ENCODE measurements at regions not wholly inside any gene's neighbourhood (a gene's known extent, or its start where the extent isn't known, plus 50 kb on each side); places are given as distances from the start of the nearest gene placed in this dataset.

GRCh38 chr2:51409920-51410319 lies 378.0 kb upstream of the NRXN1 start:
- no peak for DNase-seq

GRCh38 chr2:51404226-51404625 lies 372.3 kb upstream of the NRXN1 start:
- no peak for DNase-seq

GRCh38 chr2:51401546-51401945 lies 369.6 kb upstream of the NRXN1 start:
- DNase-seq, result no peak

GRCh38 chr2:51387235-51387634 lies 355.3 kb upstream of the NRXN1 start:
- no peak for DNase-seq

GRCh38 chr2:51379997-51380396 lies 348.1 kb upstream of the NRXN1 start:
- DNase-seq, result no peak

GRCh38 chr2:51368250-51368649 lies 336.3 kb upstream of the NRXN1 start:
- DNase-seq, result no peak

GRCh38 chr2:51350100-51350499 lies 318.2 kb upstream of the NRXN1 start:
- DNase-seq, result no peak

GRCh38 chr2:51344886-51345285 lies 313.0 kb upstream of the NRXN1 start:
- DNase-seq, result no peak

GRCh38 chr2:51335087-51336058 lies 303.4 kb upstream of the NRXN1 start:
- no peak for DNase-seq

- no peak for DNase-seq
These were observed 297.6 kb upstream of the NRXN1 start for GRCh38 chr2:51329512-51329911.

- peak in 1 of 3 experiments; percentile 33 for DNase-seq
These were observed 292.1 kb upstream of the NRXN1 start for GRCh38 chr2:51324051-51324450.

GRCh38 chr2:51322613-51323012 lies 290.7 kb upstream of the NRXN1 start:
- no peak for DNase-seq

- DNase-seq, result no peak
These were observed 272.4 kb upstream of the NRXN1 start for GRCh38 chr2:51304311-51304710.

GRCh38 chr2:51301381-51301780 lies 269.4 kb upstream of the NRXN1 start:
- no peak for DNase-seq

- no peak for DNase-seq
These were observed 267.4 kb upstream of the NRXN1 start for GRCh38 chr2:51299370-51299769.

- no peak for DNase-seq
These were observed 265.6 kb upstream of the NRXN1 start for GRCh38 chr2:51297488-51297887.

GRCh38 chr2:51293566-51294200 lies 261.8 kb upstream of the NRXN1 start:
- no peak for DNase-seq

GRCh38 chr2:51291762-51292551 lies 260.0 kb upstream of the NRXN1 start:
- DNase-seq, result no peak

- no peak for DNase-seq
These were observed 258.8 kb upstream of the NRXN1 start for GRCh38 chr2:51290725-51291124.

- DNase-seq, result no peak
These were observed 257.1 kb upstream of the NRXN1 start for GRCh38 chr2:51289045-51289444.

- no peak for DNase-seq
These were observed 236.3 kb upstream of the NRXN1 start for GRCh38 chr2:51268191-51268590.

GRCh38 chr2:51265539-51265938 lies 233.6 kb upstream of the NRXN1 start:
- no peak for DNase-seq

- peak in 1 of 3 experiments; percentile 59 for DNase-seq
These were observed 232.0 kb upstream of the NRXN1 start for GRCh38 chr2:51263951-51264350.
